ENCODE measurements at regions not wholly inside any gene's neighbourhood (a gene's known extent, or its start where the extent isn't known, plus 50 kb on each side); places are given as distances from the start of the nearest gene placed in this dataset.

DNA sequence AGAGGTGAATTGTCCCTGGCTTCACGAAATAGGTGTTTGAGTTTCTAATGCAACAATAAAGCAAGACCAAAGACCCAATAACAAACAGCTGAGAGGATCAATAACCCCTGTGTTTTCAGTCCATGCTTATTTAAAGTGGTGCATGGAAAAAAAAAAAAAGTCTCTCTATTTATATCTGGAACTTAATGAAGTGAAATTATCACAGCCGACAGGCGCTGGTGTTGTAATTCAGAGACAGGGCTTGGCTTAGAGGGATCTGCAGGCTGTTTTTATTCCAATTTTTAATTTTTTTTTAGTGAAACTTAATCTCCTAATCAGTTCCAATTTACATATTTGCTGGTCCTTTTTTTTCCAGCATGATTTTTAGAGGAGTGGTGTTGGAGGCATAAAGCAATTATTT lies 858.2 kb upstream of the SOX9 start:
- no TSS peak for BruUV-seq (replicated peaks)
- Histone ChIP-seq H2AFZ (no peak overlapping the region), H3K4me3 (no peak overlapping the region), H3K79me2 (ENCODE audit: low read depth) (no peaks in the 10 kb centered on the region), H4K20me1 (ENCODE audit: insufficient read depth) (no peaks in the 10 kb centered on the region), H3K27me3 (ENCODE audit: insufficient read depth, low read depth) (no peaks in the 10 kb centered on the region), H3K9me2 (ENCODE audit: insufficient read depth) (no peaks in the 10 kb centered on the region), H3K4me2 (no peak overlapping the region), H3K27ac (no peak overlapping the region), H3K4me1 (replicated peaks; ENCODE audit: insufficient read depth) (no peaks in the 10 kb centered on the region), H3K9me3 (ENCODE audit: insufficient read depth, low read depth) (peaks cover 8% of the 10 kb centered on the region; the same call in 1 of the 2 replicates), H3F3A (ENCODE audit: insufficient read depth, low read depth) (no peaks in the 10 kb centered on the region), H3K36me3 (ENCODE audit: low read depth) (no peaks in the 10 kb centered on the region)
- intact Hi-C loops (cut with micrococcal nuclease; ENCODE audit: unreplicated experiment): no loop called here
- ChIA-PET CTCF (no interaction called here), POLR2A (ENCODE audit: unreplicated experiment) (no interaction called here)
- DNase-seq: no peak
- TF ChIP-seq, protein P1, sequence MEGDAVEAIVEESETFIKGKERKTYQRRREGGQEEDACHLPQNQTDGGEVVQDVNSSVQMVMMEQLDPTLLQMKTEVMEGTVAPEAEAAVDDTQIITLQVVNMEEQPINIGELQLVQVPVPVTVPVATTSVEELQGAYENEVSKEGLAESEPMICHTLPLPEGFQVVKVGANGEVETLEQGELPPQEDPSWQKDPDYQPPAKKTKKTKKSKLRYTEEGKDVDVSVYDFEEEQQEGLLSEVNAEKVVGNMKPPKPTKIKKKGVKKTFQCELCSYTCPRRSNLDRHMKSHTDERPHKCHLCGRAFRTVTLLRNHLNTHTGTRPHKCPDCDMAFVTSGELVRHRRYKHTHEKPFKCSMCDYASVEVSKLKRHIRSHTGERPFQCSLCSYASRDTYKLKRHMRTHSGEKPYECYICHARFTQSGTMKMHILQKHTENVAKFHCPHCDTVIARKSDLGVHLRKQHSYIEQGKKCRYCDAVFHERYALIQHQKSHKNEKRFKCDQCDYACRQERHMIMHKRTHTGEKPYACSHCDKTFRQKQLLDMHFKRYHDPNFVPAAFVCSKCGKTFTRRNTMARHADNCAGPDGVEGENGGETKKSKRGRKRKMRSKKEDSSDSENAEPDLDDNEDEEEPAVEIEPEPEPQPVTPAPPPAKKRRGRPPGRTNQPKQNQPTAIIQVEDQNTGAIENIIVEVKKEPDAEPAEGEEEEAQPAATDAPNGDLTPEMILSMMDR (conservative IDR thresholded peaks at IDR 0.05): no peak
- no peak for TF ChIP-seq EZH2 (IDR thresholded peaks at IDR 0.05; ENCODE audit: low read depth)

DNA sequence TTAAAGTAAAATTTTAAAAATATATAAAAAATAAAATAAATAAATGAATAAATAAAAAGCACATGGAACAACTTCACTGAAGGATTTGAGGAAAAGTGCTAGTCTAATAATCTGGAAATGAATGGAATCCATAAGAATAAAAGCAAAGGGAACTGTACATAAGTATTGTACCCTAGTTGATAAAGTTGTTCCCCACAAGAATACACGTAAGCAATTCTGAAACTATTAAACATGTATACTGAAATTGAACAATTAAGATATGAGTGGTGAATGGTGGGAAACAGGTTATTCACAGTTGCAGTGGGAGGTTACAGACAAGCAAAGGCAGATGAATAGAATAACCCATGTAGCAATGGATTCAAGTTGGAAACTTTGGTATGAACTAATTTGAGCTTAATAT lies 853.2 kb upstream of the SOX9 start:
- no peaks in the 10 kb centered on the region for H4K20me1 ChIP-seq (ENCODE audit: insufficient read depth)
- H3K27me3 ChIP-seq (ENCODE audit: insufficient read depth, low read depth): no peaks in the 10 kb centered on the region
- no peak overlapping the region for H2AFZ ChIP-seq
- H3K36me3 ChIP-seq (ENCODE audit: low read depth): no peaks in the 10 kb centered on the region
- H3F3A ChIP-seq (ENCODE audit: insufficient read depth, low read depth): no peaks in the 10 kb centered on the region
- DNase-seq: no peak
- TF ChIP-seq EZH2 (IDR thresholded peaks at IDR 0.05; ENCODE audit: low read depth): no peak
- TF ChIP-seq, protein P1 (conservative IDR thresholded peaks at IDR 0.05): no peak
- BruUV-seq (replicated peaks): no TSS peak
- intact Hi-C loops (cut with micrococcal nuclease; ENCODE audit: unreplicated experiment): no loop called here
- H3K4me1 ChIP-seq (replicated peaks; ENCODE audit: insufficient read depth): no peaks in the 10 kb centered on the region
- ChIA-PET POLR2A (ENCODE audit: unreplicated experiment) (no interaction called here), CTCF (no interaction called here)
- H3K79me2 ChIP-seq (ENCODE audit: low read depth): no peaks in the 10 kb centered on the region
- H3K4me3 ChIP-seq: no peak overlapping the region
- H3K27ac ChIP-seq: no peak overlapping the region
- no peak overlapping the region for H3K4me2 ChIP-seq
- H3K9me2 ChIP-seq (ENCODE audit: insufficient read depth): no peaks in the 10 kb centered on the region; the same call in 1 of the 2 replicates
- H3K9me3 ChIP-seq (ENCODE audit: insufficient read depth, low read depth): peaks cover 8% of the 10 kb centered on the region; the same call in 1 of the 2 replicates

DNA sequence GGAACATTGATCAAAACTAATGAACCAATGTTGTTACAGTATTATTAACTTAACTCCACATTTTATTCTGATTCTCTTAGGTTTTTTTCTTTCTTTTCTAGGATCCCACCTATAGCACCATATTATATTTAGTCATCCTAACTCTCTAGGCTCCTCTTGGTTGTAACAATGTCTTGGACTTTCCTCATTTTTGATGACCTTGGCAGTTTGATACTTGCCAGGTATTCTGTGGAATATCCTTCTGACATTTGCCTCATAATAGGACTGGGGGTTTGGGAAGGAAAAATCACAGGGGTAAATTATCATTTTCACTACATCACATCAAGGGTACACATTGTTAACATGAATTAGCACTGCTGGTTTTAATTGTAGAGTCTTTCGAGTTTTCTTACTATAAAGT lies 851.6 kb upstream of the SOX9 start:
- ChIA-PET CTCF (no interaction called here), POLR2A (ENCODE audit: unreplicated experiment) (no interaction called here)
- peaks cover 8% of the 10 kb centered on the region; the same call in 1 of the 2 replicates for H3K9me3 ChIP-seq (ENCODE audit: insufficient read depth, low read depth)
- no peak for TF ChIP-seq EZH2 (IDR thresholded peaks at IDR 0.05; ENCODE audit: low read depth)
- TF ChIP-seq, protein P1 (conservative IDR thresholded peaks at IDR 0.05): no peak
- H3F3A ChIP-seq (ENCODE audit: insufficient read depth, low read depth): no peaks in the 10 kb centered on the region
- no peaks in the 10 kb centered on the region for H3K79me2 ChIP-seq (ENCODE audit: low read depth)
- no peaks in the 10 kb centered on the region for H3K36me3 ChIP-seq (ENCODE audit: low read depth)
- H3K27me3 ChIP-seq (ENCODE audit: insufficient read depth, low read depth): no peaks in the 10 kb centered on the region
- intact Hi-C loops (cut with micrococcal nuclease; ENCODE audit: unreplicated experiment): no loop called here
- H3K9me2 ChIP-seq (ENCODE audit: insufficient read depth): no peaks in the 10 kb centered on the region; the same call in 1 of the 2 replicates
- no peak overlapping the region for H3K4me3 ChIP-seq
- no peak overlapping the region for H2AFZ ChIP-seq
- no peak overlapping the region for H3K4me2 ChIP-seq
- H3K4me1 ChIP-seq (replicated peaks; ENCODE audit: insufficient read depth): no peaks in the 10 kb centered on the region
- no peaks in the 10 kb centered on the region for H4K20me1 ChIP-seq (ENCODE audit: insufficient read depth)
- H3K27ac ChIP-seq: no peak overlapping the region
- BruUV-seq (replicated peaks): no TSS peak
- no peak for DNase-seq

Data from PC-9 (cell line).